SH-SY5Y (cell line): ENCODE measurements at regions not wholly inside any gene's neighbourhood (a gene's known extent, or its start where the extent isn't known, plus 50 kb on each side); places are given as distances from the start of the nearest gene placed in this dataset.

Experiments
- GATA2 ChIP-seq: IDR thresholded peaks from 2 replicates; pipeline ENCODE4 v1.6.1; 2011; ENCODE audit warnings: mild to moderate bottlenecking, low read depth, low read length
- GATA3 ChIP-seq: IDR thresholded peaks from 2 replicates; pipeline ENCODE4 v1.6.1; 2011; ENCODE audit warnings: low read depth, mild to moderate bottlenecking, low read length, moderate library complexity

DNA sequence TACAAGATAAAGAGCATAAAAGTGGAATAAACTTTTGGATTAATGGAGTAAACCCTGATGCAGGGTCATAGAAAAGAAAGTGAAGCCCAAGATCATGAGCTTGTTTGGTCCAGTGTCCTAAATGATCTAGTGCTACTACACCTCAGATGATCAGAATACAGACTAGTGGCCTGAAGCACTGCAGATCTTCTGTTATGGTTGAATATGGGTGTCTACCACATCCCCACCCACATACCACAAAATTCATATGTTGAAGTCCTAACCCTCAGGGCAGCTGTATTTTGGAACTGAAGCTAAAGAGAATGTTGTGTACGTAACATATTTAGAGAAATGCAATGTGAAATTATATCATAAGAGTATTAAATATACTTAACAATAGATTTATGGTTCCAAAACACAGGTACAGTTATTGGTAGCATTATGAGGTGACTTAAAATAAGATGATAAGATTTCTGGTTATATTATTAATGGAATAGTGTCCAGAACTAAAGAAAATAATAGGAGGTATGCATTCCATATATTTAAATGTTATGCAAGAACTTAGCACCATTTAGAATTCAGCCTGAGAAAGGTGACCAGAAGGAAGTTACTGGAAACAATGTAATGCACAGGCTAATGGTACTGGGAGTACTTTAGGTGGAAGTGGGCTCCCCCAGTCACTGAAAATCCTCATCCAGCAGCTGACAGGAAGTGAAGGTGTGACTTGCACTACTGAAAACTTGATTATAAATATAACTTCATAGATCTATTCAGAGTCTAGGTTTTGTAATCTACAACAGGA lies 1155.1 kb downstream of the TAF11L14 start:
- no peak for TF ChIP-seq GATA2
- TF ChIP-seq GATA3, result no peak
